GM12878 (cell line): ENCODE measurements at regions not wholly inside any gene's neighbourhood (a gene's known extent, or its start where the extent isn't known, plus 50 kb on each side); places are given as distances from the start of the nearest gene placed in this dataset.

Experiments
- ATAC-seq: fragments of 200-7000 bp; cut with Tn5 transposase; 3 replicates; pipeline ENCODE4 v1.9.1; 2020; ENCODE audit warnings: mild to moderate bottlenecking, moderate library complexity
- BruUV-seq: library from RNA; stranded (reverse); fragments of 400-500 nt; replicated peaks from 2 replicates; lab custom pipeline; 2021; lab: Mats Ljungman, UMichigan
- CTCF ChIA-PET: fragments of 300-600 bp; sonication (Branson Sonifier 250); formaldehyde crosslinking; extraction: SDS; loops from one replicate; lab custom pipeline; 2021; ENCODE audit warnings: inconsistent platforms; lab: Yijun Ruan, JAX
- POLR2A ChIA-PET: fragments of 350-600 bp; formaldehyde crosslinking; extraction: SDS; loops from one replicate; lab custom pipeline; 2021; ENCODE audit warnings: inconsistent platforms; lab: Charles Lee
- RAD21 ChIA-PET: fragments of 300-600 bp; sonication (Branson Sonifier 250); formaldehyde crosslinking; loops from one replicate; lab custom pipeline; 2023; ENCODE audit warnings: antibody characterized with exemption; ENCODE audit not compliant: unreplicated experiment; lab: Charles Lee
- SMC1A ChIA-PET: fragments of 300-600 bp; sonication (Branson Sonifier 250); formaldehyde crosslinking; loops from one replicate; lab custom pipeline; 2023; ENCODE audit not compliant: unreplicated experiment, uncharacterized antibody; lab: Charles Lee
- DNase-seq: peaks from one replicate; pipeline ENCODE4 v3.0.0-alpha.2; 2011; ENCODE audit warnings: low read depth, low spot score
- FAIRE-seq: peaks from 3 replicates; lab custom pipeline; 2011; peaks lifted over from hg19 to GRCh38; lab: Jason Lieb, UNC
- H2AFZ ChIP-seq: 2 replicates; pipeline ENCODE4 v1.6.0; 2011; ENCODE audit warnings: low read depth, low read length, control low read depth; ENCODE audit not compliant: control insufficient read depth
- H3K27ac ChIP-seq: 2 replicates; pipeline ENCODE4 v1.5.1; 2011; ENCODE audit warnings: control low read depth; ENCODE audit not compliant: control insufficient read depth, insufficient read depth
- H3K27me3 ChIP-seq, 2 experiments: replicated peaks in 1 of 2; 2 replicates each; pipeline versions ENCODE4 v1.6.0 to v1.6.1; 2011; ENCODE audit warnings: low read length in 1 of 2; ENCODE audit not compliant: control insufficient read depth in 2 of 2, insufficient read depth in 2 of 2
- H3K36me3 ChIP-seq, 2 experiments: 2 replicates each; pipeline ENCODE4 v1.5.1; 2011; ENCODE audit warnings: low read length in 1 of 2; ENCODE audit not compliant: control insufficient read depth in 2 of 2, insufficient read depth in 2 of 2
- H3K4me1 ChIP-seq: 2 replicates; pipeline ENCODE4 v1.6.1; 2011; ENCODE audit warnings: mild to moderate bottlenecking, low read length, moderate library complexity, mixed read lengths; ENCODE audit not compliant: control insufficient read depth, insufficient read depth
- H3K4me2 ChIP-seq: 2 replicates; pipeline ENCODE4 v1.6.0; 2011; ENCODE audit warnings: control low read depth; ENCODE audit not compliant: control insufficient read depth, insufficient read depth
- H3K4me3 ChIP-seq: fragments of 200-600 bp; sonication (generic); 2 replicates; pipeline ENCODE4 v1.5.1; 2016
- H3K79me2 ChIP-seq: 2 replicates; pipeline ENCODE4 v1.6.0; 2011; ENCODE audit warnings: low read length; ENCODE audit not compliant: control insufficient read depth, insufficient read depth
- H3K9ac ChIP-seq: 2 replicates; pipeline ENCODE4 v1.8.0; 2011; ENCODE audit warnings: low read length, control low read depth, mixed read lengths; ENCODE audit not compliant: control insufficient read depth, insufficient read depth
- H3K9me3 ChIP-seq: replicated peaks from 3 replicates; pipeline ENCODE4 v1.5.1; 2011; ENCODE audit warnings: mild to moderate bottlenecking, low read length; ENCODE audit not compliant: control insufficient read depth, insufficient read depth
- H4K20me1 ChIP-seq: 2 replicates; pipeline ENCODE4 v1.6.0; 2011; ENCODE audit not compliant: control insufficient read depth, insufficient read depth
- FOS ChIP-seq: IDR thresholded peaks from 3 replicates; pipeline ENCODE4 v1.6.1; 2011; ENCODE audit warnings: borderline replicate concordance; ENCODE audit not compliant: insufficient read length; ENCODE audit errors: extremely low read depth
- LARP7 ChIP-seq: fragments of 450-650 bp; IDR thresholded peaks from 2 replicates; pipeline ENCODE4 v1.6.1; 2017; ENCODE audit warnings: mild to moderate bottlenecking
- RB1 ChIP-seq: fragments of 450-650 bp; formaldehyde crosslinking; IDR thresholded peaks from 2 replicates; pipeline ENCODE4 v1.6.1; 2017; ENCODE audit warnings: mild to moderate bottlenecking, borderline replicate concordance
- RUNX3 ChIP-seq: IDR thresholded peaks from 2 replicates; pipeline ENCODE4 v1.6.1; 2012; ENCODE audit warnings: low read length, inconsistent platforms
- TARDBP ChIP-seq: IDR thresholded peaks from 2 replicates; pipeline ENCODE4 v1.6.1; 2016; ENCODE audit warnings: borderline replicate concordance
- USF1 ChIP-seq: IDR thresholded peaks from 2 replicates; pipeline ENCODE4 v1.6.1; 2011; ENCODE audit warnings: borderline replicate concordance, low read depth, mild to moderate bottlenecking, moderate library complexity, mixed read lengths, low read length; ENCODE audit not compliant: insufficient read depth; ENCODE audit errors: extremely low read length
- USF2 ChIP-seq: IDR thresholded peaks from 2 replicates; pipeline ENCODE4 v1.6.1; 2011; ENCODE audit warnings: low read depth, low read length, improper control_type of control experiment, borderline replicate concordance
- ZSCAN29 ChIP-seq: fragments of 450-650 bp; IDR thresholded peaks from 2 replicates; pipeline ENCODE4 v1.6.1; 2017; ENCODE audit warnings: mild to moderate bottlenecking, moderate library complexity
- WGBS: methylation state at CpG from one replicate; pipeline ENCODE4 v1.1.6; 2016; ENCODE audit warnings: low lambda C conversion rate; ENCODE audit not compliant: insufficient replicate concordance, insufficient coverage; ENCODE audit errors: missing lambda C conversion rate; 5-methylcytosine and 5-hydroxymethylcytosine counted together
- in situ Hi-C: fragments of 300-500 bp; cut with MboI; formaldehyde crosslinking; loops from 9 replicates; pipeline ENCODE4 v1.14.3; 2018; ENCODE audit warnings: mixed read lengths
- intact Hi-C: fragments of 100-400 bp; cut with micrococcal nuclease; formaldehyde crosslinking; loops from one replicate; pipeline ENCODE4 v1.14.2; 2022; ENCODE audit not compliant: unreplicated experiment

GRCh38 chr13:111521030-111521429, 200.6 kb downstream of the TEX29 start:
- BruUV-seq: no TSS peak
- FAIRE-seq: no peak

More at GRCh38 chr13:111521030-111521429, 200.6 kb downstream of the TEX29 start:
- ATAC-seq: no peak
- H3K4me1 ChIP-seq: no peaks in the 10 kb centered on the region
- H3K4me2 ChIP-seq: no peak overlapping the region
- H3K9ac ChIP-seq: no peak overlapping the region
- no peak overlapping the region for H2AFZ ChIP-seq
- no peaks in the 10 kb centered on the region for H3K79me2 ChIP-seq
- no peaks in the 10 kb centered on the region for H4K20me1 ChIP-seq
- RAD21 ChIA-PET: no interaction called here
- no peak for TF ChIP-seq ZSCAN29
- no peak for TF ChIP-seq LARP7
- no peak for TF ChIP-seq RB1
- no peak for TF ChIP-seq USF2
- TF ChIP-seq TARDBP: no peak
- no peak for TF ChIP-seq FOS
- no peak for TF ChIP-seq USF1
- TF ChIP-seq RUNX3: no peak
- SMC1A ChIA-PET: interaction anchor here (0.6 kb wide), 1 partner anchor 1088 kb away, joined by 3 read pairs; no protein-coding TSS in a partner anchor
- DNase-seq: no peak
- no peaks in the 10 kb centered on the region for H3K36me3 ChIP-seq
- POLR2A ChIA-PET: no interaction called here
- in situ Hi-C loops (no loop called here), intact Hi-C loops (no loop called here)
- CTCF ChIA-PET: no interaction called here
- WGBS: 48% methylated on average over 10 of the region's 10 CpGs
- H3K9me3 ChIP-seq: no peaks in the 10 kb centered on the region
- no peak overlapping the region for H3K4me3 ChIP-seq
- H3K27ac ChIP-seq: no peak overlapping the region
- H3K27me3 ChIP-seq: no peaks in the 10 kb centered on the region; a peak in 1 of 4 replicates
